ENCODE measurements at regions not wholly inside any gene's neighbourhood (a gene's known extent, or its start where the extent isn't known, plus 50 kb on each side); places are given as distances from the start of the nearest gene placed in this dataset.

DNA sequence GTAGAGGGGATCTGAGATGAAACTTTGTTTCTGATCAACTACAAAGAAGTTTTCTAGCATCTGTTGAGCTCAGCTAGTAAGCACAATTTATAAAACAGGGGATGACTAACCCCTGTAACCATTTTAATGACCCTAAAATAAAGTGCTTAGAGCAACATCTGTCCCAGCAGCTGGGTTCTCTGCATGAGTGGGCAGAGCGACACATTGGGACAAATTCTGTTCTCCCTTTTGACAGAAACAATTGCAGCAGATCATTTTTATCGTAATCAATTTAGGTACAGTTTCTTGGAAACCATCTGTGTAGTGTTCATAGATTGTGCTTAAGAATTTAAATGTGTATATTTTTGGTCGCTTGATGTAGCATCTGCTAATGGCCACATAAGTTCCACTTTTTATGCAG, 678.0 kb downstream of the RNF144A start:
- no peaks in the 10 kb centered on the region for H3K36me3 ChIP-seq
- H3K27me3 ChIP-seq = no peaks in the 10 kb centered on the region
- no peaks in the 10 kb centered on the region for H3K9me3 ChIP-seq
- TF ChIP-seq CTCF (IDR thresholded peaks at IDR 0.05) (no peak), POLR2AphosphoS5 (IDR thresholded peaks at IDR 0.05) (no peak), EP300 (IDR thresholded peaks at IDR 0.05) (no peak), POLR2A (IDR thresholded peaks at IDR 0.05) (no peak)
- H3K4me3 ChIP-seq = no peak overlapping the region
- H3K27ac ChIP-seq = no peak overlapping the region
- H3K4me1 ChIP-seq = no peaks in the 10 kb centered on the region
- no peak for DNase-seq
- 68 to 82% (median 79%) methylated on average over 3 of the region's 3 CpGs for WGBS, 5 donors
- intact Hi-C loops (cut with DNase I; ENCODE audit: low total_unique reads) = loop anchor here (10.0 kb wide), 1 partner anchor 110 kb away; no protein-coding TSS in a partner anchor

DNA sequence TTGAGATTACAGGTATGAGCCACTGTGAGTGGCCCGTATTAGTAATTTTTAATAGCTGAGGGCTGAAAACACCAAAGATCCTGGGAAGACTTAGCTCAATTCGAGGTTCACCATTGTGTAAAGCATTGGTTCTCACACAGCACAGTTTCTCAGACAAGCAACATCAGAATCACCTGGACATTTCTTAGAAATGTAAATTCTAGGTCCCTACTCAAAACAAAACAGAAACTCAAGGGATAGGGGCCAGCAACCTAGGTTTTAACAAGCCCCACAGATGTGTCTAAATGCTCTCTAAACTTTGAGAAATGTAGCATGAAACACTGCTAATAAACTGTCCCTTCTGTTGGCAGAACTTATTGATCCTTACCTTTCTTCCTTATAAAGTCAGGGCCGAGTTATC, 681.2 kb downstream of the RNF144A start:
- no peak for DNase-seq
- WGBS, 5 donors = 80 to 91% (median 81%) methylated on average over 3 of the region's 3 CpGs
- TF ChIP-seq POLR2A (IDR thresholded peaks at IDR 0.05) (no peak), POLR2AphosphoS5 (IDR thresholded peaks at IDR 0.05) (no peak), CTCF (IDR thresholded peaks at IDR 0.05) (no peak), EP300 (IDR thresholded peaks at IDR 0.05) (no peak)
- Histone ChIP-seq H3K36me3 (no peaks in the 10 kb centered on the region), H3K27ac (no peak overlapping the region), H3K9me3 (no peaks in the 10 kb centered on the region), H3K27me3 (no peaks in the 10 kb centered on the region), H3K4me1 (no peaks in the 10 kb centered on the region), H3K4me3 (no peak overlapping the region)
- intact Hi-C loops (cut with DNase I; ENCODE audit: low total_unique reads) = loop anchor here (10.0 kb wide), 1 partner anchor 106 kb away; no protein-coding TSS in a partner anchor

GRCh38 chr2:7599462-7600258, 682.4 kb downstream of the RNF144A start:
- TF ChIP-seq EP300 (IDR thresholded peaks at IDR 0.05) (no peak), POLR2AphosphoS5 (IDR thresholded peaks at IDR 0.05) (no peak), POLR2A (IDR thresholded peaks at IDR 0.05) (no peak), CTCF (IDR thresholded peaks at IDR 0.05) (no peak)
- 91 to 97% (median 95%) methylated on average over 21 to 24 of the region's 24 CpGs for WGBS, 5 donors

DNA sequence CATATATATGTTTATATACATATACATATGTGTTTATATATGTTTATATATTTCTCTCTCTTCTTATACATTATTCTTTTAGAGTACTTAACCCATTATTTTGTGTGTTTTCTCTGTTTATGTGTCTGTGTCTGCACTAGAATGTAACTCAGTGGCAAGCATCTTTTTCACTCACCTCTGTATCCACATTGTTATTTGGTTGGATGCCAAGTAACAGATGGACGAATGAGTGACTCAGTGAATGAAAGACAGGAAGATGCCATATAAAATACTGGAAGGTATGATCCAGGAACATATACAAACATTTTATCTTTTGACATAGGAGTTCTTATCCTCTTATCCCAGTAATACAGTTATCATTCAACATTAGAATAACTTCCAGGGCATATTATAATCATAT, 684.8 kb downstream of the RNF144A start:
- Histone ChIP-seq H3K36me3 (no peaks in the 10 kb centered on the region), H3K4me3 (no peak overlapping the region), H3K27ac (no peak overlapping the region), H3K4me1 (no peaks in the 10 kb centered on the region), H3K27me3 (no peaks in the 10 kb centered on the region), H3K9me3 (no peaks in the 10 kb centered on the region)
- no peak for DNase-seq
- 50 to 65% (median 59%) methylated on average over 1 of the region's 1 CpG for WGBS, 5 donors
- intact Hi-C loops (cut with DNase I; ENCODE audit: low total_unique reads) = no loop called here
- no peak for TF ChIP-seq CTCF (IDR thresholded peaks at IDR 0.05)
- TF ChIP-seq POLR2AphosphoS5 (IDR thresholded peaks at IDR 0.05) = no peak
- no peak for TF ChIP-seq EP300 (IDR thresholded peaks at IDR 0.05)
- TF ChIP-seq POLR2A (IDR thresholded peaks at IDR 0.05) = no peak

More at GRCh38 chr2:7599462-7600258, 682.4 kb downstream of the RNF144A start:
- no peak overlapping the region for H3K27ac ChIP-seq
- H3K9me3 ChIP-seq = no peaks in the 10 kb centered on the region
- no peaks in the 10 kb centered on the region for H3K4me1 ChIP-seq
- intact Hi-C loops (cut with DNase I; ENCODE audit: low total_unique reads) = loop anchor here (10.0 kb wide), 1 partner anchor 105 kb away; no protein-coding TSS in a partner anchor
- DNase-seq = no peak
- H3K27me3 ChIP-seq = no peaks in the 10 kb centered on the region
- H3K4me3 ChIP-seq = no peak overlapping the region
- H3K36me3 ChIP-seq = no peaks in the 10 kb centered on the region
